Colonic mucosa (tissue), 4 donors: ENCODE measurements at regions not wholly inside any gene's neighbourhood (a gene's known extent, or its start where the extent isn't known, plus 50 kb on each side); places are given as distances from the start of the nearest gene placed in this dataset.
"Not testable (repeated sequence)": the region's sequence is repeated elsewhere in the genome, so short reads cannot be mapped to it uniquely, and the experiment has no call there.

Source experiments
- DNase-seq: peaks from one replicate; pipeline ENCODE4 v3.0.0-alpha.2; 2020
- H3K27ac ChIP-seq: fragments of 200-600 bp; one replicate; pipeline ENCODE4 v1.8.0; 2021
- H3K27me3 ChIP-seq: fragments of 200-600 bp; one replicate; pipeline ENCODE4 v1.8.0; 2021
- H3K36me3 ChIP-seq: fragments of 200-600 bp; one replicate; pipeline ENCODE4 v1.8.0; 2021
- H3K4me1 ChIP-seq: fragments of 200-600 bp; one replicate; pipeline ENCODE4 v1.8.0; 2021; ENCODE audit warnings: mild to moderate bottlenecking
- H3K4me3 ChIP-seq: fragments of 200-600 bp; one replicate; pipeline ENCODE4 v1.8.0; 2021
- H3K9ac ChIP-seq, 2 donors: one replicate each; pipeline ENCODE4 v1.7.0; 2013; ENCODE audit warnings: control low read depth in 2 of 2, low read depth in 2 of 2, low read length in 2 of 2
- H3K9me3 ChIP-seq: fragments of 200-600 bp; one replicate; pipeline ENCODE4 v1.8.0; 2021
- intact Hi-C: fragments of 100-400 bp; cut with DNase I; formaldehyde crosslinking; loops from one replicate; pipeline ENCODE4 v1.14.1; 2022
- TF ChIP-seq, protein P1 (sequence below): fragments of 200-600 bp; IDR thresholded peaks from one replicate; pipeline ENCODE4 v1.8.0; 2022; ENCODE audit warnings: antibody characterized with exemption, mild to moderate bottlenecking
- donor health status: healthy.
- donor health status: DM: no; HTN: no; CAD: no.
- donor health status: DM: no; HTN: no; CAD: no.

DNA sequence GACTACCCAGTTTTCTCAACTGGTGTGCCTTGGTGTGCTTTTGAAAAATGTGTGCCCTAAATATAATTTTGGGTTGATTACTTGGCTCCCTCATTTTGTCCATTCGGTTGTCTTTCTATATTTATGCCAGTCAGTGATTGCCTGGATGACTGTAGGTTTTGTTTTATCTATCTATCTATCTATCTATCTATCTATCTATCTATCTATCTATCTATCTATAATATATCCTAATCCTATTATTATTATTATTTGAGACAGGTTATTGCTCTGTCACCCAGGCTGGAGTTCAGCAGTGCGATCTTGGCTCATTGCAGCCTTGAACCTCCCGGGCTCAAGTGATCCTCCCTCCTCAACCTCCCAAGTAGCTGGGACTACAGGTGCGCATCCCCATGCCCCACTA is 111.4 kb upstream of the GRK3 start:
- Histone ChIP-seq H3K27me3 (no peaks in the 10 kb centered on the region), H3K9ac (no peak overlapping the region), H3K36me3 (no peaks in the 10 kb centered on the region), H3K27ac (no peak overlapping the region), H3K4me3 (no peak overlapping the region), H3K9me3 (no peaks in the 10 kb centered on the region), H3K4me1 (peaks cover 3% of the 10 kb centered on the region)
- TF ChIP-seq, protein P1, sequence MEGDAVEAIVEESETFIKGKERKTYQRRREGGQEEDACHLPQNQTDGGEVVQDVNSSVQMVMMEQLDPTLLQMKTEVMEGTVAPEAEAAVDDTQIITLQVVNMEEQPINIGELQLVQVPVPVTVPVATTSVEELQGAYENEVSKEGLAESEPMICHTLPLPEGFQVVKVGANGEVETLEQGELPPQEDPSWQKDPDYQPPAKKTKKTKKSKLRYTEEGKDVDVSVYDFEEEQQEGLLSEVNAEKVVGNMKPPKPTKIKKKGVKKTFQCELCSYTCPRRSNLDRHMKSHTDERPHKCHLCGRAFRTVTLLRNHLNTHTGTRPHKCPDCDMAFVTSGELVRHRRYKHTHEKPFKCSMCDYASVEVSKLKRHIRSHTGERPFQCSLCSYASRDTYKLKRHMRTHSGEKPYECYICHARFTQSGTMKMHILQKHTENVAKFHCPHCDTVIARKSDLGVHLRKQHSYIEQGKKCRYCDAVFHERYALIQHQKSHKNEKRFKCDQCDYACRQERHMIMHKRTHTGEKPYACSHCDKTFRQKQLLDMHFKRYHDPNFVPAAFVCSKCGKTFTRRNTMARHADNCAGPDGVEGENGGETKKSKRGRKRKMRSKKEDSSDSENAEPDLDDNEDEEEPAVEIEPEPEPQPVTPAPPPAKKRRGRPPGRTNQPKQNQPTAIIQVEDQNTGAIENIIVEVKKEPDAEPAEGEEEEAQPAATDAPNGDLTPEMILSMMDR = no peak
- DNase-seq = no peak
- intact Hi-C loops = no loop called here

DNA sequence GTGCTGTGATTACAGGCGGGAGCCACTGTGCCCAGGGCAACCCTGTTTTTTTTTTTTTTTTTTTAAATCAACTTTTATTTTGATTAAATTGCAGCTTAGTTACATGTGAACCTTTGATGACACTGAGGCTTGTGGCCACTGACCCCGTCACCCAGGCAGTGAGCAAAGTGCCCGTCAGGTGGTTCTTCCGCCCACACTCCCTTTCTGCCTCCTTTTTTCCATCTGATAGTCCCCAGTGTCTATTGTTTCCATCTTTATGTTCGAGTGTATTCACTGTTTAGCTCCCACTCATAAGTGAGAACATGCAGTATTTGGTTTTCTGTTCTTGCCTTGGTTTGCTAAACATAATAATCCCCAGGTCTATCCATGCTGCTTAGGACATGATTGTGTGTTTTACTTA is 110.9 kb upstream of the GRK3 start:
- Histone ChIP-seq H3K36me3 (no peaks in the 10 kb centered on the region), H3K4me3 (no peak overlapping the region), H3K9me3 (no peaks in the 10 kb centered on the region), H3K27ac (no peak overlapping the region), H3K4me1 (peaks cover 3% of the 10 kb centered on the region), H3K27me3 (no peaks in the 10 kb centered on the region), H3K9ac (no peak overlapping the region)
- TF ChIP-seq, protein P1 = no peak
- intact Hi-C loops = no loop called here
- no peak for DNase-seq

DNA sequence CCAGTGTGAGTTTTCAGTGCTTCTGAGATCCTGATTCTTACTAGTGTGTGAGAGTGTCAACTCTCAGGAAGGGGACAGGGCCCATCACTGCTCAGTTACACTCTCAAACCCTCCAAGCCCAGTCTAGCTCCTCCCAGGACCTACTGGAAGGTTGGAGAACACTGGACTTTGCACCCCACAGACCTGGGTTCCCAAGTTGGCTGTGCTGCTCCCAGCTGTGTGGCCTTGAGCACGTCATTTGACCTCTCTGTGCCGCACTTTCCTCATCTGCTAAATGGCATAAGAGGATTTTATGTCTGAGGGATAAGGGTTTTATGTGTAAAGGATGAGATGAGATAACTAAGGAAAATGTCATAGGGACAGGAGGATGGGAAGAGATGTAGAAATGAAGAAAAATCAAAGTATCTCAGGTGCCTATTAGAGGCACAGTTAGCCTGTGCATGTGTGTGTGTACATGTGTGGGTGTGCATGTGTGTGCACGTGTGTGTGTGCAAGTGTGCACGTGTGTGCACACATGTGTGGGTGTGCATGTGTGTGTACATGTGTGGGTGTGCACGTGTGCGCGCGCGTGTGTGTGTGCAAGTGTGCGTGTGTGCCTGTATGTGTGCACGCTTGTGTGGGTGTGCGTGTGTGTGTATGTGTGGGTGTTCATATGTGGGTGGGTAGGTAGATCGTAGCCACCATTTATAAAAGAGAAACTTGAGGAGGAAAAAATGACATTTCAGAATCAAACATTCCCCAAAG is 108.0 kb upstream of the GRK3 start:
- intact Hi-C loops, H3K27me3 ChIP-seq: not testable (repeated sequence)

DNA sequence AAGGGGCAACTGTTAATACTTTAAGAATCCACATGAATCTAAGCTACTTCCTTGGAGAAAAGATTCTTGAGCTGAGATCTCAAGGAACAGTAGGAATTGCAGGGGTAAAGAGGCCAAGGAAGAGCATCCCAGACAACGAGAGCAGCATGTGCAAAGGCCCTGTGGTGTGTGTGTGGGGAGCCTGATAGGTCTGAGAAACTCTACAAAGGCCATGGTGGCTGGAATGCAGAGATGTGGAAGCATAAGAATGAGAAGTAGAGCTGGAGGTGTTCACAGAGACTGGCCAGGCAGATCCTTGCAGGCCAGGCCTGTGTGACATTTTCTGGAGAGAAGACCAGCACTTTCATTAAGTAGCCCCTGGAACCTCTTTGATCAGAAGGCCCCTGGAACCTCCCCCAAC is 105.8 kb upstream of the GRK3 start:
- H3K27me3 ChIP-seq, H3K4me1 ChIP-seq, DNase-seq, H3K9me3 ChIP-seq, H3K4me3 ChIP-seq, H3K36me3 ChIP-seq, H3K27ac ChIP-seq, intact Hi-C loops, H3K9ac ChIP-seq: not testable (repeated sequence)

More for the DNA sequence above, 108.0 kb upstream of the GRK3 start:
- H3K27ac ChIP-seq, H3K9ac ChIP-seq, DNase-seq, H3K4me1 ChIP-seq, H3K36me3 ChIP-seq, H3K9me3 ChIP-seq, H3K4me3 ChIP-seq: not testable (repeated sequence)

DNA sequence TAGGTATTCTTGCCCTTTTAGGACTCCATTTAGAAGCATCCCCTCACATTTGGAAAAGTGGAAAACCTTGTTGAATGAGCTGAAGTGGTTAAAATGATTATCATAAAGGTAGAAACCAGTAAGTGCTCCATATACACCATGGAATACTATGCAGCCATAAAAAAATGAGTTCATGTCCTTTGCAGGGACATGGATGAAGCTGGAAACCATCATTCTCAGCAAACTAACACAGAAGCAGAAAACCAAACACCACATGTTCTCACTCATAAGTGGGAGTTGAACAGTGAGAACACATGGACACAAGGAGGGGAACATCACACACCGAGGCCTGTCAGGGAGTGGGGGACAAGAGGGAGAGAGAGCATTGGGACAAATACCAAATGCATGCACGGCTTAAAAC is 103.8 kb upstream of the GRK3 start:
- not testable (repeated sequence) for H3K27me3 ChIP-seq, H3K36me3 ChIP-seq, H3K9me3 ChIP-seq, H3K4me3 ChIP-seq, DNase-seq, H3K27ac ChIP-seq, H3K4me1 ChIP-seq, H3K9ac ChIP-seq
- intact Hi-C loops = loop anchor here (5.0 to 10.0 kb wide), 2 partner anchors 242 to 874 kb away; no protein-coding TSS in a partner anchor

DNA sequence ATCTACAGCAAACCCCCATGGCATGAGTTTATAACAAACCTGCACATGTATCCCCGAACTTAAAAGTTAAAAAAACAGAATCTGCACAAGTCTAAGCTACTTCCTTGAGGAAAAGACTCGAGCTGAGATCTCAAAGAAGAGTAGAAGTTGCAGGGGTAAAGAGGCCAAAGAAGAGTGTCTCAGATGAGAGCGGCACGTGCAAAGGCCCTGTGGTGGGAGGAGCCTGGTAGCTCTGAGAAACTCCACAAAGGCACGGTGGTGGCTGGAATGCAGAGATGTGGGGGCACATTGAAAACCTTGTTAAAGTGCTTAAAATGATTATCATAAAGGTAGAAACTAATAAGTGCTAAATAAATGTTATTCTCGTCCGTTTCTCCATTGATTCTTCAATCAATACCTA is 103.2 kb upstream of the GRK3 start:
- Histone ChIP-seq H3K9me3 (no peaks in the 10 kb centered on the region), H3K4me1 (no peaks in the 10 kb centered on the region), H3K27ac (no peak overlapping the region), H3K36me3 (no peaks in the 10 kb centered on the region), H3K27me3 (no peaks in the 10 kb centered on the region), H3K9ac (no peak overlapping the region), H3K4me3 (no peak overlapping the region)
- DNase-seq = no peak
- intact Hi-C loops = loop anchor here (5.0 to 10.0 kb wide), 2 partner anchors 241 to 874 kb away; no protein-coding TSS in a partner anchor
- TF ChIP-seq, protein P1 = no peak
